Hippocampal formation (tissue), 2 donors: ENCODE measurements at regions not wholly inside any gene's neighbourhood (a gene's known extent, or its start where the extent isn't known, plus 50 kb on each side); places are given as distances from the start of the nearest gene placed in this dataset.

Source experiments
- DNase-seq, 2 donors: peaks; one replicate each; lab custom pipeline; 2025; lab: John Stamatoyannopoulos, UW

- DNase-seq, result no peak
Measured at GRCh38 chr11:121944556-121945230, 171.3 kb downstream of the BLID start.

GRCh38 chr11:121938076-121938475 lies 177.9 kb downstream of the BLID start:
- DNase-seq, result no peak

- DNase-seq, result no peak
Measured at GRCh38 chr11:121936781-121937447, 179.1 kb downstream of the BLID start.

DNA sequence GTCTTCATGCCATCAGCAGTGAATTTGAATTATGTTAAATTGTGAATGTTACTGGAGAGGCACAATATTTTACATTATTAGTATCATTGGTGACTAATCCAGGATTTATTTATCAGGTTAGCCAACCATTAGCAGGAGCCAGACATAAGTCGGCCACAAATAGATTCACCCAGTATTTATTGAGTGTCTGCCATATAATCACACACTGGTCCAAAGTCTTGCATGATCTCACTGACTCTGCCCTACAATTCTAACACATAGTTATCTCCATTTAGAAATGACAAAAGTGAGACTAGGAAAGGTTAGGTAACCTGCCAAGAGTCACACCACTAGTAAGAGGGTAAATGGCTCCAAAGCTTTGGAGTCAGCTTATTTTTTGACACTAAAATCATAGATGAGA lies 179.6 kb downstream of the BLID start:
- no peak for DNase-seq

- no peak for DNase-seq
Measured at GRCh38 chr11:121933694-121934093, 182.3 kb downstream of the BLID start.

DNA sequence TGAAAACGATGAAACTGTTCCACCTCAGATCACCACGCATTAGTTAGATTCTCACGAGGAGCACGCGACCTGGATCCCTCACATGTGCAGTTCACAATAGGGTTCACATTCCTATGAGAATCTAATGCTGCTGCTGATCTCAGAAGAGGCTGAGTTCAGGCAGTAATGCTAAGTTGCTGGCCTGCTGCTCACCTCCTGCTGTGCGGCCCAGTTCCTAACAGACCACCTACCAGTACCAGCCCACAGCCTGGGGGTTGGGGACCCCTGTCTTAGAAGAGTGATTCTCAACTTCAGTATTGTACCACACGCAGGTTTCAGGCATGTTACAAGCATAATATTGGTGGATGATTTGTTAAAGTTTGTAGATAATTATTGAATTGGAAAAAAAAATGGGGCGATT lies 182.7 kb downstream of the BLID start:
- DNase-seq, result no peak

GRCh38 chr11:121932646-121933185 lies 183.3 kb downstream of the BLID start:
- DNase-seq, result no peak

DNA sequence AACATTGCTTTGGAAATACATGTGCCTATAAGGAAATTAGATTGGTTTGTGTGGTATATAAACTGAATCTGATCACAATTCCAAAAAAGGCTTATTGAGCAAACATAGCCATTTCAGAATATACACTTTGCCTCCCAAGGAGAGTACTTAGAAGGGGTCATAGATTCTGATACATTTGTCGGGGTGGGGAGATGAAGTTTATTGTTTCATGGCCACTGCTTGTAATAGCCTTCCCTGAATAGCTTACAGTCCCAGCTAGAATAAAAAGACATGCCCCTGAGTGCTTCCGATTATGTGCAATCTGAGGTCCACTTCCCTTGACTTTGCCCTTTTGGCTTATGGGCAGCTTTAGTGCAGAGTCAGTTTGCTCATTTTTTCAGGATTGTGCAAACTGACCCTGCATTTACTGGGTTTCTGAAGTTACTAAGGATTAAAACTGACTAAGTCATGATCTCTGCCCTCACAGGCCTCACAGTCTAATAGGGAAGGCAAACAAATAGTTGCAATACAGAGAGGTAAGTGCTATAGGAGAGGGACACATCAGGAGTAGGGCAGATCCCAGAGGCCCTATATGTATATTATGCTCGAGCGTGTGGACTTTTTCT lies 184.2 kb downstream of the BLID start:
- no peak for DNase-seq

DNA sequence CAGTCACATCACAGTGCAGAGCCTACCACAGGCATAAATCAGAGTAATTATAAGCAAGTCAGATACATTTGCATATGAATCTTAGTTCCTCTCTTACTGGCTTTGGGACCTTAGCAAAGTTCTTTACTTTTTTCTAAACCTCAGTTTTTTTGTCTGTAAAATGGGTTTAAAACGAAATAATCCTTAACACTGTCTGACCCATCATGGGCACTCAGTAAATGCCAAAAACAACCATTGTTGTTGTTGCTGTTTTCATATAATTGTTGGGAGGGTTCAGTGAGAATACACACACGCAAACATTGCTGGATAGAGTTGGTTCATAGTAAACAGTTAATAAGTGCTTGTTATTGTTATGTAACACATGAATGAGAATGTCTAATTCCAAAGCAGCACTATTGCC lies 184.9 kb downstream of the BLID start:
- DNase-seq, result no peak

DNA sequence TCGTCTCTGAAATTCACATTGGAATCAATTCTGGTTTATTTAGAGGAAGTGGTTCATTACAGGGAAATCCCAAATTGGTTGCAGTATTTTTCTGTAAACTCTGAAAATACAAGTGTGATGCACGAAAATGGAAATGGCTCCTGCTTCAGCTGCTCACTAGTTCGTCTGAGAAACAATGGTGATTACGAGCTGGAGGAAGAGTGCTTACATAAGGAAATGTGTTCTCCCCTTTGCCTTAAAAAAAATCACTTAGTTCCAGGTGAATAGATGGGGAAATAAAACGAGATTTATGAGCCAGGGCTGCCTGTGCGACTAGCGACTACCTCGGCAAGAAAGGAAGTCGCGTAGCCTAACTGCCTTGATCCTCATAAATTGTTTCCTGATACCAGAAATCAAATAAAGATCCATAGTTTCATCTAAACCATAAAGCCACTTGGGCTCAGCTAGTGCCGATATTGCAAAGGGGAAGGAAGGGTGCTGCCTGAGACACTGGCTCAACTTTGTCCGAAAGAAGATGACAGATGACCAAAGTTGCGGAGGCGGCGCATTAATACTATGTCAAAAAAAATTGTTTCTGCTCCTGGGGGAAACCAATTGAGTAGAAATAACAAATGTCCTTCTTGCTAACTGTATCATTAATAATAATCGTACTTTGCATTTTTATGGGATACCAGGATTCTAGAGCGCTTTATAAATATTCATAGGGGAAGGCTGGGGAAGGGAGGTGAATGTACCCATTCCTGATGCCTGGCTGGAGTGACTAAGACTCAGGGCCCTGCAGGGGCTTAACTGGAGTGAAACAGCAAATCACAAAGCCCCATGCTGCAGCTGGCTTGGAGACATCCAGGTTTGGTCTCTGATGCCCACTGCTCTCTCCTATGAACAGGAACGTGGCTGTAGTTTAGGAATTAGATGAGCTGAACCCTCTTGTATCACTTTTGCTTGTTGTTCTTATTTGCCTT lies 185.7 kb downstream of the BLID start:
- DNase-seq, result peak in 1 of 2 donors; percentile 50

DNA sequence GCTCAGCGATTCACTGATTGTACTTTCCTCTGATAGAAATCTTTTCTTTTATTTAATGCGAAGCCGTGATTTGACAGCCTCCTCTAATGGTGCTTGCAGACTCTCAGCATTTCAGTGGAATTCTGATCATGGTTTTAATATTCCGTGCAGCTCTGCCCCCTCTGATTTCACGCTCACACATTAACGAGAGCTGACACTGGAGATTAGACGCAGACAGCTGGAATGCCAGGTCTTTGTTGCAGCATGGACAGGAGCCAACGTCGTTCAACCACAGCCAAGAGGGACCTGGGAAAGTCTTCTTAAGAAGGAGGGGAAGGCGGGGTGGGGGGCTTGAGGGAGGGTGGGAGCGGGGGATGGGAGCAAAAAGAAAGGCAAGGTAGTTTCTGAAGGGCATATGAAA lies 186.4 kb downstream of the BLID start:
- DNase-seq, result peak; percentile 43 to 45

- DNase-seq, result no peak
Measured at GRCh38 chr11:121928597-121929580, 187.1 kb downstream of the BLID start.

- DNase-seq, result no peak
Measured at GRCh38 chr11:121927789-121928188, 188.2 kb downstream of the BLID start.

DNA sequence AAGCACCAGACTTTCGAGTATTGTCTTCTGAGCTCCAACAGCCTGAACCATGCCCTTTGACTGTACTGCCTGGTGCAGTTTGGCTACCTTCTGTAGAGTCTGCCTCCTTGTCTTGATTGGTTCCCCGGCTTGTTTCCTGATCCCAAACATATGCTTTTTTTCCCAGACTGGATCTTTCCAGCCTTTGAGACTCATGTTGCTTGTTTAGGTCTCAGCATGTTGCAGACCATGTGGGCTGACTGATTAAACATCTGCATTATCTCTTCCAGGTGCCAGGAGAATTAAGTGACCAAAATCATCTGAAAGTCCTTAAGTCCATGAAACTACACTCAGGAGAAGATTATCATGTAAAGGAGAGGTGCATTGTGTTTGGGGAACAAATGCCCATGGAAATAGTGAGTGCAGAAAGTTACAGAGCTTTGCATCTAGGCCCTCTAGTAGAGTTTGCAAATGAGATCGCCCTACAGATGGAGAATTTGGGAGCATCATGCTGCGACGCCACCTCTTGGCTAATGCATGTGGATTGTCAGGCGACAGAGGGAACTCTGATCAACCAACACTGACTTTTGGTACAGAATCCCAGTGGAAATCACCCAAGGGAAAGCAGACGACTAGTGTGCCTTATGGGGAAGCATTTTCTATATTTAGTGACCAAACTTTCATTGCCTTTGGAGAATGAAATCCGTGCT lies 188.8 kb downstream of the BLID start:
- no peak for DNase-seq

GRCh38 chr11:121924191-121924590 lies 191.8 kb downstream of the BLID start:
- DNase-seq, result no peak

DNA sequence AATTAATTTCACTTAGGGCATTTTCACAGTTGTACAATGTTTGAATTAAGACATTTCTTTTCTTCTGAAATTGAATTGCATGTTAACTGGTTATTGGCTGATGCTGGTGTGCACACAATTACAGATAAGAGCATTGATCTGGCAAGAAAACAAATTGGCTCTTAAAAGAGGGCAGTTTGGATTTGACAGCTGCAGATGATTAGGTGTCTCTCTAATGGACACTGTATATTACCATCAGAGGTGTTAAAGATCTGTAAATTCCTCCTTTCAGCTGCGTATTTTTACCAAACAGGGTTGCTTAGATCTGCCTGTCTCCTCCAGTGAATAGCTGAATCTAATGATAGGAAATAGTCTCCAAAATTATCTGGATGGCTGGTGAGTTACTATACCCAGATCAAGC lies 198.5 kb downstream of the BLID start:
- no peak for DNase-seq

DNA sequence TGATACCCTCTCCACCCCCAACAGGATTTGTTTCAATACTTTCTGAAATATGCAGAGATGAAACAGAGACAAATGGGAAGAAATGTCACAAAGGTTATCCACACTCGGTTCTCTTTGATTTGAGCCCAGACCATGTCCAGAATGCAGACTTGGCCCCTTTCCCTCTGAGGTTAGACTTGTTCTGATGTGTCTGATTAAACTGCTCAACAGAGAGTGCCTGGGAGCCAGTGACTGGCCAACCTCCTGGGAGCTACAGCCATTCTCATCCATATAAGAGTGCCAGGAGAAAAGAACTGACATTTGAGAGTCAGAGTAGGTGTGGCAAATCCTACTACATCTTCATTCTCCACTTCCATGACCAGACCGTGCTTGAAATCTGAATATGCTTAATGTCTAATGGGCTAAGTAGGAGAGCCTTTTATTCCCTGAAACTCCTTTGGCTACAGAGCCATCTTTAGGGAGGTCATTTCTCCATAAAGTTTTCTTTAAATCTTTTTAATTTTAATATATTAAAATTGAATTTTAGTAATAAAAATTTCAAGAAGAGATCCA lies 201.4 kb downstream of the BLID start:
- no peak for DNase-seq

- DNase-seq, result no peak
Measured at GRCh38 chr11:121909596-121909995, 206.4 kb downstream of the BLID start.

DNA sequence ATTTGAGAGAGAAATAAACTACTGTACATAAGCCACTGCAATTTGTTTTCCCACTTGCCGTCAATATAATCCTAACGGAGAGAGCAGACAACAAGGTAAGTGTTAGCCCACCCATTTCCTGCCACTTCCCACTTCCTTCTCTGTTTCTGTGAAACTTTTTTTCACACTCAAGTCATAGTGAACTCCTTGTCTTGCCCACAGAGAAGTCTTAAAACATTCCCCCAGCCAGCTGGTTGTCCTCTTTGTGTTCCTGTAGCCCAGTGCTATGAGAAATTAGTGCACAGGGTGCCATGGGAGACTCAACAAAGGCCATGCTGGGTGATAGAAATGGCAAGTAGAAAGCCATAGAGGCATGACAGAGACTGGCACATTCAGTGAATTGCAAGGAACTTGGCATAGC lies 208.6 kb downstream of the BLID start:
- no peak for DNase-seq

DNA sequence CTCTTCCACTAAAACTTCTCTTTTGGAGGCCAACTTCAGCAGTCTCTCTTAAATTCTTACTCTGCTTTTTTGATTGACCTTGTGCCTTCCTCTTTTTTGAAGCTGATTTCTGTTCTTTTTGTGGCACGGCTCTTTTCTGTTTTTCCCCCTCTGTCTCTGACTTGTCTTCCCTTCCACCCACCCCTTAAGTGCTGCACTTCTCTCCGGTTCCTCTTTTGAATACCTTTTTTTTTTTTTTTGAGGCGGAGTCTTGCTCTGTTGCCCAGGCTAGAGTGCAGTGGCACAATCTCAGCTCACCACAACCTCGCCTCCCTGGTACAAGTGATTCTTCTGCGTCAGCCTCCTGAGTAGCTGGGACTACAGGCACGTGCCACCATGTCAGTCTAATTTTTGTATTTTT lies 211.9 kb downstream of the BLID start:
- no peak for DNase-seq
